Gastrocnemius medialis (tissue), 4 donors: ENCODE measurements at regions not wholly inside any gene's neighbourhood (a gene's known extent, or its start where the extent isn't known, plus 50 kb on each side); places are given as distances from the start of the nearest gene placed in this dataset.
"Not testable (repeated sequence)": the region's sequence is repeated elsewhere in the genome, so short reads cannot be mapped to it uniquely, and the experiment has no call there.

Experiments used
- ATAC-seq, 2 donors: fragments of 150-250 bp; one replicate each; pipeline ENCODE4 v1.9.1; 2016
- DNase-seq, 2 donors: peaks; one replicate each; pipeline ENCODE4 v3.0.0-alpha.2; 2019
- H3K27ac ChIP-seq, 4 donors: fragments of 200-600 bp; sonication (generic); 1 replicate in 1 of 4; 2 replicates in 3 of 4; pipeline ENCODE4 v1.5.1; 2016 to 2018; ENCODE audit warnings: mild to moderate bottlenecking in 2 of 4, moderate library complexity in 1 of 4
- H3K27me3 ChIP-seq, 3 donors: fragments of 200-600 bp; sonication (generic) in 2 of 3; 1 replicate in 1 of 3; 2 replicates in 2 of 3; pipeline versions ENCODE4 v1.5.1 to v1.6.0; 2016 to 2019; ENCODE audit warnings: mild to moderate bottlenecking in 1 of 3, moderate library complexity in 1 of 3
- H3K36me3 ChIP-seq, 2 donors: fragments of 200-600 bp; sonication (generic) in 1 of 2; one replicate each; pipeline ENCODE4 v1.5.1; 2017 to 2018
- H3K4me1 ChIP-seq, 2 donors: fragments of 200-600 bp; sonication (generic) in 1 of 2; one replicate each; pipeline ENCODE4 v1.5.1; 2016 to 2017; ENCODE audit warnings: mild to moderate bottlenecking in 2 of 2
- H3K4me3 ChIP-seq, 4 donors: fragments of 200-600 bp; sonication (generic) in 3 of 4; 1 replicate in 1 of 4; 2 replicates in 3 of 4; pipeline ENCODE4 v1.5.1; 2016 to 2019; ENCODE audit warnings: mild to moderate bottlenecking in 2 of 4
- H3K9me3 ChIP-seq, 3 donors: fragments of 200-600 bp; sonication (generic) in 2 of 3; 1 replicate in 1 of 3; 2 replicates in 2 of 3; pipeline ENCODE4 v1.5.1; 2016 to 2019
- POLR2A ChIP-seq, 2 donors: fragments of 450-650 bp; IDR thresholded peaks; one replicate each; pipeline ENCODE4 v1.6.1; 2017; ENCODE audit warnings: antibody characterized with exemption in 2 of 2, mild to moderate bottlenecking in 2 of 2, moderate library complexity in 2 of 2
- in situ Hi-C, 4 donors: fragments of 200-750 bp; cut with MboI; loops; one replicate each; pipeline versions ENCODE4 v1.15.0 to v1.8.0; 2017; ENCODE audit warnings: low sequenced_read_pairs in 4 of 4
- intact Hi-C: fragments of 100-400 bp; cut with DNase I; formaldehyde crosslinking; loops from one replicate; pipeline ENCODE4 v1.15.1; 2023; ENCODE audit warnings: low total_unique reads
- TF ChIP-seq, protein P1 (sequence below), 5 experiments: fragments of 450-650 bp in 3 of 5; fragments of 200-600 bp in 2 of 5; sonication (generic) in 2 of 5; IDR thresholded peaks in 4 of 5; conservative IDR thresholded peaks in 1 of 5; 1 replicate in 4 of 5; 2 replicates in 1 of 5; pipeline ENCODE4 v1.5.1; 2016 to 2019; ENCODE audit warnings: antibody characterized with exemption in 5 of 5, mild to moderate bottlenecking in 3 of 5, moderate library complexity in 3 of 5

GRCh38 chr10:109308971-109309370, 614.3 kb downstream of the XPNPEP1 start:
- no peak for ATAC-seq
- Histone ChIP-seq H3K4me1 (no peaks in the 10 kb centered on the region), H3K27ac (no peak overlapping the region), H3K9me3 (no peaks in the 10 kb centered on the region), H3K36me3 (no peaks in the 10 kb centered on the region), H3K4me3 (no peak overlapping the region), H3K27me3 (no peaks in the 10 kb centered on the region)
- intact Hi-C loops: no loop called here
- no peak for DNase-seq
- in situ Hi-C loops: no loop called here
- TF ChIP-seq, protein P1, sequence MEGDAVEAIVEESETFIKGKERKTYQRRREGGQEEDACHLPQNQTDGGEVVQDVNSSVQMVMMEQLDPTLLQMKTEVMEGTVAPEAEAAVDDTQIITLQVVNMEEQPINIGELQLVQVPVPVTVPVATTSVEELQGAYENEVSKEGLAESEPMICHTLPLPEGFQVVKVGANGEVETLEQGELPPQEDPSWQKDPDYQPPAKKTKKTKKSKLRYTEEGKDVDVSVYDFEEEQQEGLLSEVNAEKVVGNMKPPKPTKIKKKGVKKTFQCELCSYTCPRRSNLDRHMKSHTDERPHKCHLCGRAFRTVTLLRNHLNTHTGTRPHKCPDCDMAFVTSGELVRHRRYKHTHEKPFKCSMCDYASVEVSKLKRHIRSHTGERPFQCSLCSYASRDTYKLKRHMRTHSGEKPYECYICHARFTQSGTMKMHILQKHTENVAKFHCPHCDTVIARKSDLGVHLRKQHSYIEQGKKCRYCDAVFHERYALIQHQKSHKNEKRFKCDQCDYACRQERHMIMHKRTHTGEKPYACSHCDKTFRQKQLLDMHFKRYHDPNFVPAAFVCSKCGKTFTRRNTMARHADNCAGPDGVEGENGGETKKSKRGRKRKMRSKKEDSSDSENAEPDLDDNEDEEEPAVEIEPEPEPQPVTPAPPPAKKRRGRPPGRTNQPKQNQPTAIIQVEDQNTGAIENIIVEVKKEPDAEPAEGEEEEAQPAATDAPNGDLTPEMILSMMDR (IDR thresholded peaks at IDR 0.05 in 4 of 5, conservative IDR thresholded peaks at IDR 0.05 in 1 of 5): no peak
- TF ChIP-seq POLR2A (IDR thresholded peaks at IDR 0.05): no peak

- H3K27ac ChIP-seq, H3K9me3 ChIP-seq, intact Hi-C loops, DNase-seq, in situ Hi-C loops, H3K36me3 ChIP-seq, H3K4me3 ChIP-seq, ATAC-seq, H3K4me1 ChIP-seq, H3K27me3 ChIP-seq: not testable (repeated sequence)
Observed at GRCh38 chr10:109307102-109307501, 616.2 kb downstream of the XPNPEP1 start.

DNA sequence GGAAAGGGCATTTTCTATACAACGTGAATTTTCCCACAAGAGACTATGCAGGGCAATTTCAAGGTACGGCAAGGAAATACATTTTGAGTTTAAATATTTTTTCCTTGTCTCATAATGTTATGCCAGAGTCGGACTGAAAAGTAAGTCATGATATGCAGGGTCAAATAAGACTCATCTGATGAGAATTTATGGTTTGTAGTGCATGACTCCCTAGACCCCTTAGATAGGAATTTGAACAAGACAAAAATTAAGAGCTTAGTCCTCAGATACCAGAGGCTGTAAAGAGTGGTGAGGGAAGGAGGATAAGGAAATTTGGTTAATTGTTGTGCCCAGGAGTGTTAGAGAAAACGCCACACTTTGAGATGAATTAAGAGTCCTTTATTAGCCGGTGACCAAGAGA, 616.6 kb downstream of the XPNPEP1 start:
- intact Hi-C loops: no loop called here
- in situ Hi-C loops: no loop called here
- Histone ChIP-seq H3K27ac (no peak overlapping the region), H3K27me3 (no peaks in the 10 kb centered on the region), H3K9me3 (no peaks in the 10 kb centered on the region), H3K36me3 (no peaks in the 10 kb centered on the region), H3K4me3 (no peak overlapping the region), H3K4me1 (no peaks in the 10 kb centered on the region)
- TF ChIP-seq POLR2A (IDR thresholded peaks at IDR 0.05): no peak
- TF ChIP-seq, protein P1 (IDR thresholded peaks at IDR 0.05 in 4 of 5, conservative IDR thresholded peaks at IDR 0.05 in 1 of 5): no peak
- DNase-seq (no peak), ATAC-seq (no peak)

DNA sequence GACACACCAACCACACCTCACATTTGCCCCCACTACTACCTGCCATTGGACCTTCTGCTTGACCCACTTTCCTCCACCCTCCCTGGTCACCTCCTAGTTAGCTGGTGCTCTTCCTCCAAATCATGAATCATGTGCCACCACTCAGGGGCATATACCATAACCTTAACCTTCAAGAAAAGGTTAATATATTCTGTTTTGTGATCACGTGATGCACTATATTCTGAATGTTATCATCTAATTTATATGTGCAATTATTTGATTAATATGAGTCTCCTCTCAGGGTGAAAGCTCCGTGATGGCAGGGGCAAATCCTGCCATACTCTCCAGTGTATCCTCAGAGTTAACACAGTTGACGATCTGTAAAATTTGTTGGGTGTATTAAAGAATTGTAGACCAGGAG, 635.5 kb downstream of the XPNPEP1 start:
- Histone ChIP-seq H3K9me3 (no peaks in the 10 kb centered on the region), H3K4me1 (no peaks in the 10 kb centered on the region), H3K4me3 (no peak overlapping the region), H3K27ac (no peak overlapping the region), H3K36me3 (no peaks in the 10 kb centered on the region), H3K27me3 (no peaks in the 10 kb centered on the region)
- TF ChIP-seq POLR2A (IDR thresholded peaks at IDR 0.05): no peak
- TF ChIP-seq, protein P1 (IDR thresholded peaks at IDR 0.05 in 4 of 5, conservative IDR thresholded peaks at IDR 0.05 in 1 of 5): no peak
- no peak for ATAC-seq
- intact Hi-C loops (no loop called here), in situ Hi-C loops (no loop called here)
- no peak for DNase-seq

GRCh38 chr10:109282510-109282909, 640.8 kb downstream of the XPNPEP1 start:
- intact Hi-C loops (no loop called here), in situ Hi-C loops (no loop called here)
- Histone ChIP-seq H3K4me3 (no peak overlapping the region), H3K36me3 (no peaks in the 10 kb centered on the region), H3K4me1 (no peaks in the 10 kb centered on the region), H3K9me3 (no peaks in the 10 kb centered on the region), H3K27ac (no peak overlapping the region), H3K27me3 (no peaks in the 10 kb centered on the region)
- TF ChIP-seq, protein P1 (IDR thresholded peaks at IDR 0.05 in 4 of 5, conservative IDR thresholded peaks at IDR 0.05 in 1 of 5): no peak
- TF ChIP-seq POLR2A (IDR thresholded peaks at IDR 0.05): no peak
- DNase-seq (no peak), ATAC-seq (no peak)
